Heart left ventricle (tissue), 13 donors: ENCODE measurements at regions not wholly inside any gene's neighbourhood (a gene's known extent, or its start where the extent isn't known, plus 50 kb on each side); places are given as distances from the start of the nearest gene placed in this dataset.

ENCODE experiments used
- POLR2A ChIP-seq, 2 donors: fragments of 450-650 bp; IDR thresholded peaks; one replicate each; pipeline ENCODE4 v1.6.1; 2017; ENCODE audit warnings: antibody characterized with exemption in 2 of 2, mild to moderate bottlenecking in 2 of 2, moderate library complexity in 2 of 2
- TF ChIP-seq, protein P1 (sequence below), 12 donors: fragments of 200-600 bp; sonication (generic) in 4 of 12; IDR thresholded peaks; one replicate each; pipeline versions ENCODE4 v1.5.0 to v1.8.0; 2018 to 2022; ENCODE audit warnings: antibody characterized with exemption in 12 of 12, mild to moderate bottlenecking in 5 of 12
- donor health status: ischemic (EF 13 %, LVEDD 7.1; RV severe dilation, severe dysfunction).
- donor health status: DM: no; HTN: yes; CAD: no.
- donor health status: DM: no; HTN: no; CAD: no.
- donor health status: ischemic (EF 25% LVEDD 6.9; RV normal size, moderate dysfunction).
- donor health status: ischemic (EF 25% LVEDD 5.7; RV mildly dilated, moderate dysfunction).
- donor health status: ischemic (EF 35%, LVEDD 5.7; RV mildly dilated, moderate dysfunction).
- donor health status: nonischemic (EF 11% LVEDD 7.7; RV severe dilation, severe dysfunction).
- donor health status: DM: yes; HTN: yes; CAD: no.
- donor health status: PGD.
- donor health status: ischemic (EF 29% LVEDD 5.4; RV normal size, mild dysfunction).
- donor health status: nonischemic (EF 23%, LVEDD 6.1; RV moderate dilation, normal function).

DNA sequence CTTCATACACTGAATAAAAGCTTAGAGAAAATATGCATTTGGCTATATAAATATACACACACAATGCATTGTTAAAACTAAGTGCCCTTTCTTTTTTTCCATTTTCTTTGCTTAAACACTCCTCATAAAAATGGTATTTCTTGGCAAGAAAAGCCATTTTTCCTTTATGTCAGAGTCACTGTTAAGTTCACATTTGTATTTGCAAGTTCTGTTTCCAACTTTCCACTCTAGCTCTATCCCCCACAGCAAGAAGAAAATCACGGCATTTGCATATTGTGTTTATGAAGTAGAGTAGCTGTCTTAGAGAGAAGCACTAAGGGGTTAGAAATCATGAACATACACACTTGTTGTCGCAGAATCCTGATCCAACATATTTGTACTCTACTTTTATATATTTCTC is 662.1 kb upstream of the MEF2C start:
- TF ChIP-seq, protein P1, sequence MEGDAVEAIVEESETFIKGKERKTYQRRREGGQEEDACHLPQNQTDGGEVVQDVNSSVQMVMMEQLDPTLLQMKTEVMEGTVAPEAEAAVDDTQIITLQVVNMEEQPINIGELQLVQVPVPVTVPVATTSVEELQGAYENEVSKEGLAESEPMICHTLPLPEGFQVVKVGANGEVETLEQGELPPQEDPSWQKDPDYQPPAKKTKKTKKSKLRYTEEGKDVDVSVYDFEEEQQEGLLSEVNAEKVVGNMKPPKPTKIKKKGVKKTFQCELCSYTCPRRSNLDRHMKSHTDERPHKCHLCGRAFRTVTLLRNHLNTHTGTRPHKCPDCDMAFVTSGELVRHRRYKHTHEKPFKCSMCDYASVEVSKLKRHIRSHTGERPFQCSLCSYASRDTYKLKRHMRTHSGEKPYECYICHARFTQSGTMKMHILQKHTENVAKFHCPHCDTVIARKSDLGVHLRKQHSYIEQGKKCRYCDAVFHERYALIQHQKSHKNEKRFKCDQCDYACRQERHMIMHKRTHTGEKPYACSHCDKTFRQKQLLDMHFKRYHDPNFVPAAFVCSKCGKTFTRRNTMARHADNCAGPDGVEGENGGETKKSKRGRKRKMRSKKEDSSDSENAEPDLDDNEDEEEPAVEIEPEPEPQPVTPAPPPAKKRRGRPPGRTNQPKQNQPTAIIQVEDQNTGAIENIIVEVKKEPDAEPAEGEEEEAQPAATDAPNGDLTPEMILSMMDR (IDR thresholded peaks at IDR 0.05): no peak
- no peak for TF ChIP-seq POLR2A (IDR thresholded peaks at IDR 0.05)
